Cardiac septum (tissue), 1 donor: ENCODE measurements at regions not wholly inside any gene's neighbourhood (a gene's known extent, or its start where the extent isn't known, plus 50 kb on each side); places are given as distances from the start of the nearest gene placed in this dataset.
"Not testable (repeated sequence)": the region's sequence is repeated elsewhere in the genome, so short reads cannot be mapped to it uniquely, and the experiment has no call there.

ENCODE experiments used
- DNase-seq: peaks from one replicate; pipeline ENCODE4 v3.0.0-alpha.2; 2020; ENCODE audit warnings: low spot score
- intact Hi-C: fragments of 100-400 bp; cut with DNase I; formaldehyde crosslinking; loops from one replicate; pipeline ENCODE4 v1.14.0; 2022
- donor health status: DM: no; HTN: no; CAD: no.

DNA sequence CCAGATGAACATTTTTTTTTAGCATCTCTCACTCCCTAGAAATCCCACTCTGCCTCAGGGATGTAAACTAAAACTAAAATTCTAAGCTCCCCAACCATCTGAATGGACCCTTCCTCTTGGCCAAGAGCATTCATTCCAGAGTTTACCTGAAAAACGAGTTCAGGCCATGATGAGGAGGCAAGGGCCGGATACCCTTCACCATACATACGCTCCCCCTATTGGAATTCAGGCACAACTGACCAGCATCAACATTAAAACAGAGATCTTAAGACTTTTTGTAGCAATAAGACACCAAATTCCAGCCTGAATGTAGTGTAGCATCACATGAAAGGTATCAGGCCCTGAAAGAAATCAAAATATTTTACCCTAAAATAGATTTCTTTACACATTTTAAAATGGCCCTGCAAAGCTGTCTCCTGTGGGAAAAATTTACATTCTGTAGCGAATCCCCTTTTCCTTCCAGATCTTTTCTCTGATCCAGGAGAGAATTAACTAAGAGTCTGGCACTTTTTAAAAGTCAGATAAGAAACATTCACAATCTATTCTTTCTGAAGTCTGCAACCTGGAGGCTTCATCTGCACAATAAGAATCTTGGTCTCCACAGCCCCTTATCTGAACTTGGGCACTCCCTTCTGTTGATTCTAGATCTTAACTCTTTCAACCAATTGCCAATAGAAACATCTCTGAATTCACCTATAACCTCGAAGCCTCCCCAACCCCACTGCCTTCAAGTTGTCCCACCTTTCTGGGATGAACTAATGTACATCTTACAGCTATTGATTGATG is 888.5 kb downstream of the UQCRFS1 start:
- no peak for DNase-seq
- intact Hi-C loops = loop anchor here (2.0 kb wide), 1 partner anchor 350 kb away; no protein-coding TSS in a partner anchor

DNA sequence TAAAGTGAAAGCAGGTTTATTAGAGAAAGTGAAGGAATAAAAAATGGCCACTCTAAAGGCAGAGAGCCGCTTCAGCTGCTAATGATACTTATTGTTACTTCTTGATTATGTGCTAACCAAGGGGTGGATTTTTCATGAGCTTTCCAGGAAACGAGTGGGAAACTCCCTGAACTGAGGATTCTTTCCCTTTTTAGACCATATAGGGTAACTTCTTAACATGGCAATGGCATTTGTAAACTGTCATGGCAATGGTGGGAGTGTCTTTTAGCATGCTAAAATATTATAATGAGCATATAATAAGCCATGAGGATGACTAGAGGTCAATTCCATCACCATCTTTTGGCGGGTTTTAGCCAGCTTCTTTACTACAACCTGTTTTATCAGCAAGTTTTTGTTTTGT is 890.0 kb downstream of the UQCRFS1 start:
- intact Hi-C loops = no loop called here
- DNase-seq = no peak

- intact Hi-C loops = no loop called here
- DNase-seq = no peak
These were observed 890.5 kb downstream of the UQCRFS1 start for GRCh38 chr19:28322491-28322890.

DNA sequence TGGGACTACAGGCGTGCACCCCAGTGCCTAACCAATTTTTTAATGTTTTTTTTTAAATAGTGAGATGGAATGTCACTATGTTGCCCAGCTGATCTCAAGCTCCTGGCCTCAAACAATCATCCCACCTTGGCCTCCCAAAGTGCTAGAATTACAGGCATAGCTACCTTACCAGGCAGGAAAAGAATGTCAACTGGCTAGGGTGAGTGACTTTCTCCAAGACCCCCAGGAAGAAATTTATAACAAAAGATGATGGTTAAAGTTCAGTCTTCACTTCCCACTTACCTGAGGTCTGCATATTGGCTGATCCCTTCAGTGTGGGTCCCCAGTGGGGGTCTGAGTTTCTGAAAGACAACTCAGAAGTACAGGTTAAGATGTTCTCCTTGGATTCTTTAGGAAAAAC is 893.0 kb downstream of the UQCRFS1 start:
- no peak for DNase-seq
- intact Hi-C loops = no loop called here

DNA sequence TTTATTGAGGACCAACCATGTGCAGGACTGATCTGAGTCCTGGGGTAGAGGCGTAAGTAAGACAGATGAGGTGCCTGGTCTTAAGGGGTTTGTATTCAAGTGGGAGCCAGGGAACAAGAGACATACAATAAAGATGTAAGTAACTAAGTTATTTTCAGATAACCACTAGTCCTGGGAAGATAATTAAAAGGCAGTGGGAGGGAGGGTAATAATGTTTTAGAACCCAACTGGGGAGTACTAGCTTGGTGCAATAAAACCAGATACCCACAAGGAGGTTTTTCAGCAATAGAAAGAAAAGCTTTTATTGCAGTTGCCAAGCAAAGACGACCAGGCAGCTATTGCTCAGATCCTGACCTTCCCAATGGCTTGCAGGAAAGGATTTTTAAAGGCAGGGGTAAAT is 893.7 kb downstream of the UQCRFS1 start:
- DNase-seq = no peak
- intact Hi-C loops = no loop called here

GRCh38 chr19:28318469-28319179 is 894.3 kb downstream of the UQCRFS1 start:
- DNase-seq = no peak
- intact Hi-C loops = no loop called here

DNA sequence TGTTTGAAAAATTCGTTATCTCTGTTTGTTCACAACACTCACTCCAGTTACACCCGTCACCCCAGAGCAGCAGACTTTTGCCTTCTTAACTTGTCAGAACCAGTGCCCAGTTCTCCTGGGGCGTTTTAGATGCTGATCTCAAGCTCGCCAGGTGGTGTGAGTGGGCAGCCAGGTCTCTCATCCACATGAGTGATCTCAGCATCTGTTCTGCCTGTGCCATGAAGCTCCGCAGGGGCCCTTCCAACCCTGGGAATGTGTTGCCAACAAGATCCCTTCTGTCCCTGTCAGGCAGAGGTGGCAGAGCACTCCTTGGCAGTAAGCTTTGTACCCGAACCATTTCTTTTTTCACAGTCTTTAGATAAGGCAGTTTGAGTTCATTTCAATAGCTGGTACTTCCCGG is 896.5 kb downstream of the UQCRFS1 start:
- intact Hi-C loops = no loop called here
- no peak for DNase-seq

DNA sequence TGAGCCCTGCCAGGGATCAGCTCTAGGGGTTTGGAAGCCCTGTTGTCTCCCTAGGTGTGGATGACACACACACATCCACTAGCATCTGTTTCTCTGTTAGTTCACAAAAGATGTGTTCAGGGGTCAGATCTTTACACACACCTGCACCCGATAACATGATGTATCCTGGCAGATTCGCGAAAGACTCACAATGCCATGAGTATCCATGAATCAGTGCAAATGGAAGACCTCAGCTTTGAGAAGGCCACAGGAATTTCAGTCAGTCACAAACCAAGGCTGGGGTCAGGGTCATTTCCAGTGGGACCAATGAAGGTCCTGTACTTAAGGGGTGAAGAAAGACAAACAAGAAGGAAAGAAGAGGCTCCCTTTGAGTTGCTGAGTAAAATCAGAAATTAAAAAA is 898.2 kb downstream of the UQCRFS1 start:
- no peak for DNase-seq
- intact Hi-C loops = no loop called here

DNA sequence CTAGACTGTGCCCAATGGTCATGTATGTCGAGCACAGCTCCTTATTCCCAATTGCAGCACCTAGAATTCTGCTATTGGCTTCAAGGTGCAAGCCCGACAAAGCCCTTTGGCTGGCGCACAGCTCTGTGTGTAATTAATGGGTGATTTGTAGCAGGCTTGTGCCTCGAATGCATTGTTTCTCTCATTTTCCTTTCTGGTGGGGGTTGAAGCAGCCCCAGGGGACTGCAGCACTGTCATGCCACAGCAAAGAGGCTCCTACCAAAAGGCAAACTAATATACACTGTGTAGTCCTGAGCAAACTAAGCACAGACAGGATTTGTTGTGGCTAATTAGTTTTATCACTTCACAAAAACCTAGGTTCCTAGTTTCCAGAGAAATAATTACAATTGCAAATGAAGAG is 898.7 kb downstream of the UQCRFS1 start:
- no peak for DNase-seq
- intact Hi-C loops = no loop called here

GRCh38 chr19:28313633-28314032 is 899.3 kb downstream of the UQCRFS1 start:
- DNase-seq = no peak
- intact Hi-C loops = no loop called here

- intact Hi-C loops = no loop called here
- no peak for DNase-seq
These were observed 900.7 kb downstream of the UQCRFS1 start for GRCh38 chr19:28312269-28312668.

- intact Hi-C loops, DNase-seq: not testable (repeated sequence)
These were observed 902.1 kb downstream of the UQCRFS1 start for GRCh38 chr19:28310829-28311228.

DNA sequence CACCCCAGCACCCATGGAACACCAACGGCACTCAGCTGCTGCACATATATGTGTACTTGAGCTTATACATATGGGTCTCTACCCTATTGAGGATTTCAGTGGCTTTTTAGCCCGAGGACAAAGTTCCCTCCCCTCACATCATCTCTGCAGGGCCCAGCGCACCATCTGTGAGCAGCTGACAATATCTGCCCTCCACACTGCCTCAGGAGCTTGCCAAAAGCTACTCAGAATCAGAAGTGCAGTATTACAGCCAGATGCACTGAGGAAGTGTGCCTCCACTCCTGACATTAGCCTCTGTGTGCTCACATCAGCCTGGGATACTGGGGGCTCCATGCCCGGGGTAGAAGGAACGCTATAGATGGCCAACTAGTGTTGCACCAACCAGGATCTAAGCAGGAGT is 903.9 kb downstream of the UQCRFS1 start:
- no peak for DNase-seq
- intact Hi-C loops = no loop called here

DNA sequence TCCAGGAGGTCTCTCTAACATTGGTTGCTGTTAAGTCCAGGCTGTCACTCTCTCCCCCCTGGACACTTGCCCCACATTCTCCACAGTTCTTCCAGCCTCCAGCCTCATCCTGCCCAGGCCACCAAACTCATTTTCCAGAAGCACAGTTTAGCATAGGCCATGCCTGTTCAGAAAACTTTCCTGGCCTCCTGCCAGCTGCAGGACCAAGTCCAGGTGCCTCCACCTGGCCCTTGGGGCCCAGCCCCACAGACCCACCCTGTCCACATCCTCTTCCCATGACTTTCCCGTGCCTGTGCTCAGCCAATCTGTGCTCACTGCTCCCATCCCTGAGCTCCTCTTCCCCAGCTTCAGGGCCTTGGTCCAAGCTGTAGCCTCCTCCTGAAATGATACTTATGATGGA is 905.0 kb downstream of the UQCRFS1 start:
- no peak for DNase-seq
- intact Hi-C loops = no loop called here

- DNase-seq = no peak
- intact Hi-C loops = no loop called here
These were observed 905.5 kb downstream of the UQCRFS1 start for GRCh38 chr19:28307487-28307886.

DNA sequence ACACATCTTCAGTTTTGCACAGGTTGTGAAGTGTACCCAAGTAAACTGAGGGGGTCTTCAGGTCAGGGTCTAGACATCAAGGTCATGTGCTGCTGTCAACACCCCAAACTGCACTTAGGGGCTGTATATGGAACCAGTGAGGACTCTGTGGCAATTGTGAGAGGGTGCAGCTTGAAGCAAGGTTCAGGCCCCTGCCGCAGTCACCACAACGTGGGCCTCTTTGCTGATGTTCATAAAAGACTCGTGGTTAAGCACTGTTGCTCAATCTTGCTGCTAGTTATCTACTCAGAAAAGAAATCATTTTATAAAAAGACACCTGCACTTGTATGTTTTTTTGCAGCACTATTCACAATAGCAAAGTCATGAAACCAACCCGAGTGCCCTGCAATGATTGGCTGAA is 907.4 kb downstream of the UQCRFS1 start:
- intact Hi-C loops = no loop called here
- DNase-seq = no peak

DNA sequence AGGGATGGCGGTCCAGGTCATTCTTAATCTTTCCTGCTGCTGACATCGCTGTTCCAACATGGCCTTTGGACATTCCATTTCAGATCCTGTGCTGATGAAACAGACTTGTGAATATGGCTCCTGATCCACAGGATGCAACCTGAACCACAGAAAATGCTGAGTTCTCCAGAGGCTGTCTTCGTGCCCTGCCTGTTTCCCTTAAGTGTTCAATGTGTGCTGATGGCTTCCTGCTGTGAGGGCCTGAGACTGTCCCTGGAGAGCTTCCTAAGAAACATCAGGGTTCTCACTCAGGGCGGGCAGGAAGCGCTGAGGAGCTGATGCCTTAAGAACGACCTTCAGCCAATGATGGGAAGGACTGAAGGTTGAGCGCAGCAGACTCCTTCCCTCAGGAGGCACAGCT is 909.4 kb downstream of the UQCRFS1 start:
- intact Hi-C loops = no loop called here
- no peak for DNase-seq

DNA sequence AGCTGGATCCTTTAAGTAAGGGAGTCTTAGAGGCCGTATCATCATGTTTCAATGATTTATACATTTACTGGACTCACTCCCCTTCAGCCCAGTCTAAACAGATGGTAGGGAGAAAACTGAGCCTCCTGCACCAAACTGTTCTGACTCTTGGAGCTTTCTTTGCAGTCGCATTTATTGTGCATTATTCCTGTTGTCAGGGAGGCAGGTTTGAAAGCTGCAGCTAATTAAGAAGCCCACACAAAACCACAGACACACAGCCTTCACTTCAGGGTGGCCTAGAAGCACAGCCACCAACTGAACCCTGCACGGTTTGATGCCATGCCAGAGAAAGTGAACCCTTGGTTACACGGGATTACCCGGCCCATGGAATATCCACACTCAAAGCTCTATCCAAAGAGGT is 911.0 kb downstream of the UQCRFS1 start:
- intact Hi-C loops = no loop called here
- DNase-seq = no peak

DNA sequence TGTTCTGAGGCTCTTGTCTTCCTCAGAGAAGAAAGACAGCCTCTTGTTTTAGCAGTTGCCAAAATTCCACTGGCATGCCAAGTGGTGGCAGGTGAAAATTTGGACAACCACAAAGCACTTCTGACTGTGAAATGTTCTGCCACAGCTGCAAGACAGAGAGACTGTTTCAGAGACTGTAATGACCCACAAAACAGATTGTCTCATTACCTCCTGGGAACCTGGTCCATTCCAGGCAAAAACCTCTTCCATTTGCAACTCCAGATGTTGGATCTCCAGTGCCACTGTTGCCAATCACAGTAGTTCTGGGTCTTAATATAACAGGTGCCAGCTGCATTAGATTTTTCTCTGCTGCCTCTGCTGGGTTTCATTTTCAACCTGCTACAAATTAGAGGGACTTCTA is 911.5 kb downstream of the UQCRFS1 start:
- no peak for DNase-seq
- intact Hi-C loops = no loop called here

- intact Hi-C loops = no loop called here
- DNase-seq = no peak
These were observed 913.3 kb downstream of the UQCRFS1 start for GRCh38 chr19:28299649-28300048.

GRCh38 chr19:28297586-28298157 is 915.3 kb downstream of the UQCRFS1 start:
- intact Hi-C loops = no loop called here
- DNase-seq = no peak
